Effector CD8-positive, alpha-beta T cell (primary cell): ENCODE measurements at regions not wholly inside any gene's neighbourhood (a gene's known extent, or its start where the extent isn't known, plus 50 kb on each side); places are given as distances from the start of the nearest gene placed in this dataset.

ENCODE experiments used
- DNase-seq: peaks from one replicate; lab custom pipeline; 2025; lab: John Stamatoyannopoulos, UW

DNA sequence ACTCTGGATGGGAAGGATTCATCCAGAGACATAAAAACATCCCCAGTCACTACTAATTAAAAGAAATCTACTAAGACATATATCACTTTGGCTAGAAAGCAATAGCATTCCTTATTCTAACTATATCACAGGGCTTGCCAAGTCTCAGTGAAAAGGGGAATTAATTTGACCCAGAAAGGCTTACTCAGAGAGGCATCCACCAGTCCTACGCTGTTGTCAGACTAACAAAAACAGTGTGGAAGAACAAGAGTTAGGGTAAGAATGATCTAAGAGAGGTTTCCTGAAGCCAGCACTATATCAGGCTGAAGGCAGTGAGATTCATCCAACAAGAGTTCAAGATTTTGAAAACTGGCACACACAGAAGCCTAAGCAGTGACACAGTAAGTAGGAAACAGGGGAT is 126.1 kb downstream of the GDAP2 start:
- DNase-seq, result no peak

GRCh38 chr1:117809764-117810163 is 119.7 kb downstream of the GDAP2 start:
- DNase-seq, result no peak

DNA sequence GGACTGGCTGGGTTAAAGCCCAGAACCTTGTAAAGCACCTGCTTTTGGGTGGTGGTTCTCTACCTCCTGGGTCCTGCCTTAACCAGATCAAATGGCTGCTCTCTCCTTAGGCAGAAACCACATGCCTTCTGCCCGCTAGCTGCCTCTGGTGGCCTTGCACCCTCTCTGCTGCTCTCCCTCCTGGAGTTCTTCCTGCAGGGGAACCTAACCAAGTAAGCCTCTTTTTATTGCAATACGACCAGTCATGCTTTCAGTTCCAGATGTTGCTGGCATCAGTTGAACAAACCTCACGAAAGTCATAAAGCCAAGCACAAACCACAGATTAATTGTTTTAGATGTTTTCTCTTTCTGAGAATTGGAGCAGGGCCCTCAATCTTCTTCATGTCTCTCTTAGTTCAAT is 118.9 kb downstream of the GDAP2 start:
- no peak for DNase-seq

DNA sequence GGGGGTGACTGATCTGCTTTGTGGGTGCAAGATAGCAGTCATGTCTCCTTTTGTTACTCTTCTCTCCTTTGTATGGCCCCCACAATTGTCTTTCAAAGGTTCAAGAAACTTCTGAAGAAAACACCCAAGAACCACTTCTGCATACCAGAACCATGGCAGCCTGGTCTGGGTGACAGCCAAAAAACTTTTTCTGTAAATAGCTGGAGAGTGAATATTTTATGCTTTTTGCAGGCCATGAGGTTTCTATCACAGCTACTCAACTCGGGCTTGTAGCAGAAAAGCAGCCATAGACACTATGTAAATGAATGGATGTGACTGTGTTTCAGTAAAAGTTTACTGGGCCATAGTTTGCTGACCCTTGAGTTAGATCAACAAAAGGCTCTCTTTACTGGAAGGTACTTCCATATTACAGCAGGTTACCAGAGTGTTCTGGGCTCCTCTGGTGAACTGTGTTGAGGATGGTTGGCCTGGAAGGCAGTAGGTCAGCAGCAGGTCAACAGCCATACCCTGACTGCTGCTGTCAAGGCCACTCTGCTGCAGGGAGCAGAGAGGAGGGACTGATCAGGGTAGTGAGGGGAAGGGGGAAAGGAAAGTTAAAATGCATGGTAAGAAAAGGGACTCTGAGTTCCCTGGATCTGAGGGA is 116.4 kb downstream of the GDAP2 start:
- no peak for DNase-seq
